IMR-90 (cell line): ENCODE measurements at regions not wholly inside any gene's neighbourhood (a gene's known extent, or its start where the extent isn't known, plus 50 kb on each side); places are given as distances from the start of the nearest gene placed in this dataset.
A peak's percentile ranks its signal among the peaks of the same experiment; 100 is the strongest.

Source experiments
- ATAC-seq: fragments of 200-7000 bp; cut with Tn5 transposase; 2 replicates; pipeline ENCODE4 v1.9.1; 2020; ENCODE audit warnings: low read depth, mild to moderate bottlenecking, moderate library complexity
- BruUV-seq: library from RNA; stranded (reverse); fragments of 400-500 nt; replicated peaks from 2 replicates; lab custom pipeline; 2021; lab: Mats Ljungman, UMichigan
- CTCF ChIA-PET: fragments of 300-600 bp; formaldehyde crosslinking; extraction: SDS; loops from one replicate; lab custom pipeline; 2021; ENCODE audit warnings: antibody characterized with exemption; lab: Yijun Ruan, JAX
- POLR2A ChIA-PET: fragments of 300-600 bp; sonication (Branson Sonifier 250); formaldehyde crosslinking; loops from one replicate; lab custom pipeline; 2022; ENCODE audit warnings: antibody characterized with exemption; ENCODE audit not compliant: unreplicated experiment; lab: Charles Lee
- DNase-seq: peaks from one replicate; pipeline ENCODE4 v3.0.0; 2013
- H2AFZ ChIP-seq: replicated peaks from 2 replicates; pipeline ENCODE3; 2013; ENCODE audit warnings: low read length, mild to moderate bottlenecking; ENCODE audit not compliant: poor library complexity
- H2AK5ac ChIP-seq: 2 replicates; pipeline ENCODE4 v1.6.1; 2013; ENCODE audit warnings: low read depth, low read length, inconsistent platforms
- H2AK9ac ChIP-seq: replicated peaks from 2 replicates; pipeline ENCODE3; 2013; ENCODE audit warnings: mild to moderate bottlenecking, low read depth, low read length, moderate library complexity; ENCODE audit not compliant: poor library complexity
- H2BK120ac ChIP-seq: 2 replicates; pipeline ENCODE4 v1.6.1; 2013; ENCODE audit warnings: low read depth, low read length, inconsistent platforms
- H2BK15ac ChIP-seq: 3 replicates; pipeline ENCODE4 v1.6.1; 2013; ENCODE audit warnings: low read depth, low read length, inconsistent platforms
- H2BK20ac ChIP-seq: 2 replicates; pipeline ENCODE4 v1.6.1; 2013; ENCODE audit warnings: low read depth, mild to moderate bottlenecking, inconsistent platforms, low read length, moderate library complexity
- H2BK5ac ChIP-seq: 2 replicates; pipeline ENCODE4 v1.6.1; 2013; ENCODE audit warnings: mild to moderate bottlenecking, low read depth, low read length, inconsistent platforms; ENCODE audit not compliant: poor library complexity, severe bottlenecking
- H3K14ac ChIP-seq: replicated peaks from 2 replicates; pipeline ENCODE4 v1.6.1; 2013; ENCODE audit warnings: low read depth, low read length, inconsistent platforms
- H3K18ac ChIP-seq: 2 replicates; pipeline ENCODE4 v1.6.1; 2013; ENCODE audit warnings: low read depth, low read length, control low read depth
- H3K23ac ChIP-seq: 2 replicates; pipeline ENCODE4 v1.6.1; 2013; ENCODE audit warnings: low read depth, low read length, inconsistent platforms
- H3K27ac ChIP-seq: 2 replicates; pipeline ENCODE4 v1.5.1; 2013; ENCODE audit warnings: mild to moderate bottlenecking, control low read depth, low read length; ENCODE audit not compliant: insufficient read depth
- H3K27me3 ChIP-seq: 2 replicates; pipeline ENCODE4 v1.6.1; 2013; ENCODE audit warnings: low read length; ENCODE audit not compliant: control insufficient read depth, insufficient read depth
- H3K36me3 ChIP-seq: 2 replicates; pipeline ENCODE4 v1.6.1; 2013; ENCODE audit warnings: low read length, mixed read lengths; ENCODE audit not compliant: control insufficient read depth, insufficient read depth
- H3K4ac ChIP-seq: 2 replicates; pipeline ENCODE4 v1.6.1; 2013; ENCODE audit warnings: low read depth, low read length, inconsistent platforms
- H3K4me1 ChIP-seq: 2 replicates; pipeline ENCODE4 v1.6.1; 2013; ENCODE audit warnings: low read length, mixed read lengths; ENCODE audit not compliant: control insufficient read depth, insufficient read depth
- H3K4me2 ChIP-seq: 2 replicates; pipeline ENCODE4 v1.6.1; 2013; ENCODE audit warnings: low read depth, mild to moderate bottlenecking, control low read depth, low read length, moderate library complexity
- H3K4me3 ChIP-seq: 2 replicates; pipeline ENCODE4 v1.5.1; 2013; ENCODE audit warnings: low read depth, mild to moderate bottlenecking, control low read depth, low read length, moderate library complexity; ENCODE audit not compliant: insufficient read depth
- H3K56ac ChIP-seq: 2 replicates; pipeline ENCODE4 v1.6.1; 2013; ENCODE audit warnings: low read length, inconsistent platforms; ENCODE audit not compliant: insufficient read depth; ENCODE audit errors: extremely low read depth
- H3K79me1 ChIP-seq, 2 experiments: 2 replicates each; pipeline ENCODE4 v1.6.1; 2013; ENCODE audit warnings: low read length in 2 of 2, inconsistent platforms in 1 of 2, low read depth in 1 of 2
- H3K9ac ChIP-seq: 2 replicates; pipeline ENCODE4 v1.6.1; 2013; ENCODE audit warnings: low read depth, low read length, control low read depth
- H3K9me1 ChIP-seq: 2 replicates; pipeline ENCODE4 v1.6.1; 2013; ENCODE audit warnings: low read length, inconsistent platforms; ENCODE audit not compliant: insufficient read depth
- H3K9me3 ChIP-seq: 2 replicates; pipeline ENCODE4 v1.6.1; 2013; ENCODE audit warnings: low read length; ENCODE audit not compliant: control insufficient read depth, insufficient read depth
- H4K20me1 ChIP-seq: 2 replicates; pipeline ENCODE4 v1.6.1; 2013; ENCODE audit warnings: low read length, inconsistent platforms; ENCODE audit not compliant: insufficient read depth
- H4K5ac ChIP-seq: 2 replicates; pipeline ENCODE4 v1.6.1; 2013; ENCODE audit warnings: mild to moderate bottlenecking, low read depth, low read length, control low read depth
- H4K8ac ChIP-seq, 2 experiments: 2 replicates each; pipeline ENCODE4 v1.6.1; 2013; ENCODE audit warnings: low read depth in 2 of 2, low read length in 2 of 2, control low read depth in 1 of 2, inconsistent platforms in 1 of 2
- H4K91ac ChIP-seq: 2 replicates; pipeline ENCODE4 v1.6.1; 2013; ENCODE audit warnings: low read depth, low read length, inconsistent platforms; ENCODE audit not compliant: insufficient read depth
- BHLHE40 ChIP-seq: fragments of 150-350 bp; IDR thresholded peaks from 2 replicates; pipeline ENCODE4 v1.6.1; 2016; ENCODE audit warnings: mild to moderate bottlenecking, low read depth, low read length
- CEBPB ChIP-seq: IDR thresholded peaks from 2 replicates; pipeline ENCODE4 v1.6.1; 2012; ENCODE audit warnings: low read depth, low read length, improper control_type of control experiment
- CHD1 ChIP-seq: IDR thresholded peaks from 2 replicates; pipeline ENCODE4 v1.6.1; 2012; ENCODE audit warnings: low read depth, low read length, improper control_type of control experiment
- CTCF ChIP-seq: conservative IDR thresholded peaks from 2 replicates; pipeline ENCODE4 v1.5.1; 2012; ENCODE audit warnings: mild to moderate bottlenecking, low read depth, low read length, improper control_type of control experiment
- FOS ChIP-seq: fragments of 150-350 bp; IDR thresholded peaks from 2 replicates; pipeline ENCODE4 v1.6.1; 2016; ENCODE audit warnings: low read depth, low read length
- MAFK ChIP-seq: IDR thresholded peaks from 2 replicates; pipeline ENCODE4 v1.6.1; 2012; ENCODE audit warnings: low read depth, low read length, improper control_type of control experiment
- MAZ ChIP-seq: IDR thresholded peaks from 2 replicates; pipeline ENCODE4 v1.6.1; 2012; ENCODE audit warnings: low read depth, mild to moderate bottlenecking, low read length, improper control_type of control experiment, moderate library complexity, borderline replicate concordance
- MXI1 ChIP-seq: IDR thresholded peaks from 2 replicates; pipeline ENCODE4 v1.6.1; 2012; ENCODE audit warnings: low read depth, mild to moderate bottlenecking, low read length, moderate library complexity, borderline replicate concordance
- NFE2L2 ChIP-seq: fragments of 150-350 bp; IDR thresholded peaks from 2 replicates; pipeline ENCODE4 v1.6.1; 2016; ENCODE audit warnings: low read depth, mild to moderate bottlenecking, low read length
- POLR2A ChIP-seq: IDR thresholded peaks from 2 replicates; pipeline ENCODE4 v1.6.1; 2012; ENCODE audit warnings: mild to moderate bottlenecking, low read depth, low read length
- RAD21 ChIP-seq: IDR thresholded peaks from 2 replicates; pipeline ENCODE4 v1.6.1; 2012; ENCODE audit warnings: low read length, improper control_type of control experiment
- RCOR1 ChIP-seq: IDR thresholded peaks from 2 replicates; pipeline ENCODE4 v1.6.1; 2012; ENCODE audit warnings: mild to moderate bottlenecking, low read length, improper control_type of control experiment; ENCODE audit not compliant: insufficient replicate concordance
- RFX5 ChIP-seq: IDR thresholded peaks from 2 replicates; pipeline ENCODE4 v1.8.0; 2012; ENCODE audit warnings: low read depth, mild to moderate bottlenecking, low read length, moderate library complexity
- SMC3 ChIP-seq: fragments of 150-350 bp; IDR thresholded peaks from 2 replicates; pipeline ENCODE4 v1.6.1; 2016; ENCODE audit warnings: low read depth, mild to moderate bottlenecking, antibody characterized with exemption, low read length, moderate library complexity
- WGBS, 2 experiments: methylation state at CpG; one replicate each; pipeline versions ENCODE4 v1.1.5 to v1.1.7; 2013; ENCODE audit warnings: missing lambda C conversion rate in 2 of 2; ENCODE audit not compliant: insufficient read length in 1 of 2; ENCODE audit errors: extremely low coverage in 2 of 2; 5-methylcytosine and 5-hydroxymethylcytosine counted together
- dilution Hi-C: fragments of 300-500 bp; cut with HindIII; formaldehyde crosslinking; loops from one replicate; pipeline ENCODE4 v1.14.3; 2018; ENCODE audit warnings: low sequenced_read_pairs; ENCODE audit not compliant: unreplicated experiment
- in situ Hi-C: fragments of 300-500 bp; cut with MboI; formaldehyde crosslinking; loops from 3 replicates; pipeline ENCODE4 v1.14.3; 2019; ENCODE audit warnings: low sequenced_read_pairs, inconsistent platforms, mixed read lengths
- intact Hi-C: fragments of 100-400 bp; cut with micrococcal nuclease; formaldehyde crosslinking; loops from 2 replicates; pipeline ENCODE4 v1.10.0; 2022
- TF ChIP-seq, protein P1 (sequence below): fragments of 150-350 bp; IDR thresholded peaks from 2 replicates; pipeline ENCODE4 v1.6.1; 2016; ENCODE audit warnings: low read depth, mild to moderate bottlenecking, low read length, moderate library complexity, borderline replicate concordance
- TF ChIP-seq, protein P2 (sequence below): fragments of 150-350 bp; IDR thresholded peaks from 2 replicates; pipeline ENCODE4 v1.6.1; 2017; ENCODE audit warnings: mild to moderate bottlenecking, antibody characterized with exemption, low read length, low read depth

- H2BK120ac ChIP-seq, result peak overlapping the region; percentile 89
- H2BK5ac ChIP-seq, result peak overlapping the region; percentile 85
- no peak overlapping the region for H3K4me3 ChIP-seq
- peak; percentile 14; the same call in 1 of the 2 replicates for ATAC-seq
- H3K27me3 ChIP-seq, result no peaks in the 10 kb centered on the region
- intact Hi-C loops, result no loop called here
- H3K27ac ChIP-seq, result peak overlapping the region; percentile 60
- H3K4ac ChIP-seq, result peak overlapping the region; percentile 80
- H3K23ac ChIP-seq, result peak overlapping the region; percentile 49; the same call in 1 of the 2 replicates
- no peak for DNase-seq
- no peaks in the 10 kb centered on the region for H3K36me3 ChIP-seq
- BruUV-seq, result no TSS peak
- H3K56ac ChIP-seq, result peak overlapping the region; percentile 61; the same call in 1 of the 2 replicates
- peak overlapping the region; percentile 87 for H2BK20ac ChIP-seq
- no CpG with 5 or more reads among the region's 6 CpGs for WGBS, 2 experiments
- H3K79me1 ChIP-seq, result no peaks in the 10 kb centered on the region
- peak overlapping the region; percentile 87; the same call in 1 of the 2 replicates for H3K18ac ChIP-seq
- H2AFZ ChIP-seq, result peak overlapping the region; percentile 73
- H2AK5ac ChIP-seq, result peak overlapping the region; percentile 90
- in situ Hi-C loops, result no loop called here
- TF ChIP-seq, protein P1, sequence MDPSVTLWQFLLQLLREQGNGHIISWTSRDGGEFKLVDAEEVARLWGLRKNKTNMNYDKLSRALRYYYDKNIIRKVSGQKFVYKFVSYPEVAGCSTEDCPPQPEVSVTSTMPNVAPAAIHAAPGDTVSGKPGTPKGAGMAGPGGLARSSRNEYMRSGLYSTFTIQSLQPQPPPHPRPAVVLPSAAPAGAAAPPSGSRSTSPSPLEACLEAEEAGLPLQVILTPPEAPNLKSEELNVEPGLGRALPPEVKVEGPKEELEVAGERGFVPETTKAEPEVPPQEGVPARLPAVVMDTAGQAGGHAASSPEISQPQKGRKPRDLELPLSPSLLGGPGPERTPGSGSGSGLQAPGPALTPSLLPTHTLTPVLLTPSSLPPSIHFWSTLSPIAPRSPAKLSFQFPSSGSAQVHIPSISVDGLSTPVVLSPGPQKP, result no peak
- TF ChIP-seq MAFK, result no peak
- no peak for TF ChIP-seq POLR2A
- no peak for TF ChIP-seq RFX5
- TF ChIP-seq, protein P2, sequence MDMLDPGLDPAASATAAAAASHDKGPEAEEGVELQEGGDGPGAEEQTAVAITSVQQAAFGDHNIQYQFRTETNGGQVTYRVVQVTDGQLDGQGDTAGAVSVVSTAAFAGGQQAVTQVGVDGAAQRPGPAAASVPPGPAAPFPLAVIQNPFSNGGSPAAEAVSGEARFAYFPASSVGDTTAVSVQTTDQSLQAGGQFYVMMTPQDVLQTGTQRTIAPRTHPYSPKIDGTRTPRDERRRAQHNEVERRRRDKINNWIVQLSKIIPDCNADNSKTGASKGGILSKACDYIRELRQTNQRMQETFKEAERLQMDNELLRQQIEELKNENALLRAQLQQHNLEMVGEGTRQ, result no peak
- TF ChIP-seq RAD21, result no peak
- TF ChIP-seq BHLHE40, result no peak
- TF ChIP-seq RCOR1, result no peak
- no peak for TF ChIP-seq SMC3
- no peak for TF ChIP-seq NFE2L2
- TF ChIP-seq FOS, result no peak
- no peak for TF ChIP-seq MXI1
- no peak for TF ChIP-seq CHD1
- TF ChIP-seq CEBPB, result no peak
- no peak for TF ChIP-seq MAZ
- no peak for TF ChIP-seq CTCF
- peak overlapping the region; percentile 61 for H3K14ac ChIP-seq
- H3K4me2 ChIP-seq, result no peak overlapping the region; the same call in 1 of the 2 replicates
- POLR2A ChIA-PET, result no interaction called here
- H2AK9ac ChIP-seq, result peak overlapping the region; percentile 66
- H4K20me1 ChIP-seq, result no peaks in the 10 kb centered on the region
- H4K5ac ChIP-seq, result peak overlapping the region; percentile 91
- peak overlapping the region; percentile 75; the same call in 1 of the 2 replicates for H4K91ac ChIP-seq
- H4K8ac ChIP-seq, result peak overlapping the region; percentile 61 to 87
- CTCF ChIA-PET, result no interaction called here
- no peak overlapping the region for H3K9ac ChIP-seq
- H2BK15ac ChIP-seq, result peak overlapping the region; percentile 82
- dilution Hi-C loops, result no loop called here
- peaks cover 10% of the 10 kb centered on the region for H3K4me1 ChIP-seq
- no peaks in the 10 kb centered on the region for H3K9me3 ChIP-seq
- H3K9me1 ChIP-seq, result no peaks in the 10 kb centered on the region
Measured at GRCh38 chr1:87765057-87765680, 436.5 kb downstream of the LMO4 start.
